Transverse colon (tissue), 4 donors: ENCODE measurements at regions not wholly inside any gene's neighbourhood (a gene's known extent, or its start where the extent isn't known, plus 50 kb on each side); places are given as distances from the start of the nearest gene placed in this dataset.

Experiments
- POLR2AphosphoS5 ChIP-seq, 3 donors: sonication (generic); formaldehyde crosslinking; IDR thresholded peaks; one replicate each; pipeline ENCODE4 v1.6.1; 2016; ENCODE audit warnings: antibody characterized with exemption in 3 of 3
- TF ChIP-seq, protein P1 (sequence below), 5 experiments: fragments of 200-600 bp in 3 of 5; fragments of 450-650 bp in 2 of 5; sonication (generic) in 3 of 5; IDR thresholded peaks; 1 replicate in 2 of 5; 2 replicates in 3 of 5; pipeline ENCODE4 v1.5.1; 2016 to 2017; ENCODE audit warnings: antibody characterized with exemption in 5 of 5, inconsistent platforms in 3 of 5, mild to moderate bottlenecking in 2 of 5, moderate library complexity in 1 of 5

DNA sequence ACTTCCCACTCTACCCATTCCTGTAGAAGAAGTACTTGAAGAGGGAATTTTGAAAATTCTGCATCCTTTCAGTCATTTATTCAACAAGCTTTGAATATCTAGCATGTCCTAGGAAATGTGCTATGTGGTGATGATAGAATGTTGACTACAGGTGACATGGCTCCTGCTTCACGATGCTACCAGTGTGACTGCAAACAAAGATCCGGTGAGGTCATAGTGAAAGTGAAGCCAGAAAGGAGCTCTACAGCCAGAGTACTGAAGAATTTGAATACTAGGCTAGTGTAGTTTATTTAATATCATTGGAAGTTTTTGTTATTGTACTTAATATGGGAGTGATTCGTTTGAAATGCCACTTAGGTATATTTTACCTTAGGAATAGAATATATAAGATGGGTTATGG, 348.1 kb downstream of the TFEC start:
- TF ChIP-seq, protein P1, sequence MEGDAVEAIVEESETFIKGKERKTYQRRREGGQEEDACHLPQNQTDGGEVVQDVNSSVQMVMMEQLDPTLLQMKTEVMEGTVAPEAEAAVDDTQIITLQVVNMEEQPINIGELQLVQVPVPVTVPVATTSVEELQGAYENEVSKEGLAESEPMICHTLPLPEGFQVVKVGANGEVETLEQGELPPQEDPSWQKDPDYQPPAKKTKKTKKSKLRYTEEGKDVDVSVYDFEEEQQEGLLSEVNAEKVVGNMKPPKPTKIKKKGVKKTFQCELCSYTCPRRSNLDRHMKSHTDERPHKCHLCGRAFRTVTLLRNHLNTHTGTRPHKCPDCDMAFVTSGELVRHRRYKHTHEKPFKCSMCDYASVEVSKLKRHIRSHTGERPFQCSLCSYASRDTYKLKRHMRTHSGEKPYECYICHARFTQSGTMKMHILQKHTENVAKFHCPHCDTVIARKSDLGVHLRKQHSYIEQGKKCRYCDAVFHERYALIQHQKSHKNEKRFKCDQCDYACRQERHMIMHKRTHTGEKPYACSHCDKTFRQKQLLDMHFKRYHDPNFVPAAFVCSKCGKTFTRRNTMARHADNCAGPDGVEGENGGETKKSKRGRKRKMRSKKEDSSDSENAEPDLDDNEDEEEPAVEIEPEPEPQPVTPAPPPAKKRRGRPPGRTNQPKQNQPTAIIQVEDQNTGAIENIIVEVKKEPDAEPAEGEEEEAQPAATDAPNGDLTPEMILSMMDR (IDR thresholded peaks at IDR 0.05) = no peak
- no peak for TF ChIP-seq POLR2AphosphoS5 (IDR thresholded peaks at IDR 0.05)
